Thyroid gland (tissue), 4 donors: ENCODE measurements at regions not wholly inside any gene's neighbourhood (a gene's known extent, or its start where the extent isn't known, plus 50 kb on each side); places are given as distances from the start of the nearest gene placed in this dataset.

Experiments
- POLR2A ChIP-seq, 2 donors: fragments of 450-650 bp; IDR thresholded peaks; one replicate each; pipeline ENCODE4 v1.6.1; 2017; ENCODE audit warnings: antibody characterized with exemption in 2 of 2, mild to moderate bottlenecking in 2 of 2, moderate library complexity in 1 of 2
- TF ChIP-seq, protein P1 (sequence below), 6 experiments: fragments of 200-600 bp in 3 of 6; fragments of 450-650 bp in 3 of 6; sonication (generic) in 3 of 6; IDR thresholded peaks; one replicate each; pipeline ENCODE4 v1.5.1; 2016 to 2019; ENCODE audit warnings: antibody characterized with exemption in 6 of 6, mild to moderate bottlenecking in 2 of 6, inconsistent platforms in 1 of 6, moderate library complexity in 1 of 6

GRCh38 chr7:142685877-142686508, 63.3 kb upstream of the PRSS1 start:
- TF ChIP-seq, protein P1, sequence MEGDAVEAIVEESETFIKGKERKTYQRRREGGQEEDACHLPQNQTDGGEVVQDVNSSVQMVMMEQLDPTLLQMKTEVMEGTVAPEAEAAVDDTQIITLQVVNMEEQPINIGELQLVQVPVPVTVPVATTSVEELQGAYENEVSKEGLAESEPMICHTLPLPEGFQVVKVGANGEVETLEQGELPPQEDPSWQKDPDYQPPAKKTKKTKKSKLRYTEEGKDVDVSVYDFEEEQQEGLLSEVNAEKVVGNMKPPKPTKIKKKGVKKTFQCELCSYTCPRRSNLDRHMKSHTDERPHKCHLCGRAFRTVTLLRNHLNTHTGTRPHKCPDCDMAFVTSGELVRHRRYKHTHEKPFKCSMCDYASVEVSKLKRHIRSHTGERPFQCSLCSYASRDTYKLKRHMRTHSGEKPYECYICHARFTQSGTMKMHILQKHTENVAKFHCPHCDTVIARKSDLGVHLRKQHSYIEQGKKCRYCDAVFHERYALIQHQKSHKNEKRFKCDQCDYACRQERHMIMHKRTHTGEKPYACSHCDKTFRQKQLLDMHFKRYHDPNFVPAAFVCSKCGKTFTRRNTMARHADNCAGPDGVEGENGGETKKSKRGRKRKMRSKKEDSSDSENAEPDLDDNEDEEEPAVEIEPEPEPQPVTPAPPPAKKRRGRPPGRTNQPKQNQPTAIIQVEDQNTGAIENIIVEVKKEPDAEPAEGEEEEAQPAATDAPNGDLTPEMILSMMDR (IDR thresholded peaks at IDR 0.05): no peak
- TF ChIP-seq POLR2A (IDR thresholded peaks at IDR 0.05): no peak
